Kidney capillary endothelial cell (primary cell): ENCODE measurements at regions not wholly inside any gene's neighbourhood (a gene's known extent, or its start where the extent isn't known, plus 50 kb on each side); places are given as distances from the start of the nearest gene placed in this dataset.
A peak's percentile ranks its signal among the peaks of the same experiment; 100 is the strongest.

ENCODE experiments used
- DNase-seq: peaks from one replicate; pipeline ENCODE4 v3.0.0-alpha.2; 2018; ENCODE audit warnings: low spot score

DNA sequence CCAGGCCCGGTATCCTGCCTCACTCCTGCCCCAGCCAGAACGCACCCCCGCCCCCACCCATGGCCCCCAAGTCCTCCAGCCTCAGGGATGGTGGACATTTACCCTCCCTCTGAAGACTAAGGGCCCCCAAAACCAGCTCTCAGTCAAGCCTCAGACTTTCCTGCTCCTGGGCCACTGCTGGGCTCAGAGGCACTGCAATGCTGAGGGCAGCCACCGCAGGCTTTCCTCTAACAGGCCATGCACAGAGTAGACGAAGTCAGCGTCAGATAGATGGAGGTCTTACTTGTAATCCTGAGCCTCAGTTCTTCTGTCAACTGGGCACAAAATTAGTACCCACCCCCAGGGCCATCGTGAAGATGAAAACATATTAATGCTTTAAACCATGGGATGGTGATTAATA lies 92.6 kb downstream of the TTC32 start:
- no peak for DNase-seq

DNA sequence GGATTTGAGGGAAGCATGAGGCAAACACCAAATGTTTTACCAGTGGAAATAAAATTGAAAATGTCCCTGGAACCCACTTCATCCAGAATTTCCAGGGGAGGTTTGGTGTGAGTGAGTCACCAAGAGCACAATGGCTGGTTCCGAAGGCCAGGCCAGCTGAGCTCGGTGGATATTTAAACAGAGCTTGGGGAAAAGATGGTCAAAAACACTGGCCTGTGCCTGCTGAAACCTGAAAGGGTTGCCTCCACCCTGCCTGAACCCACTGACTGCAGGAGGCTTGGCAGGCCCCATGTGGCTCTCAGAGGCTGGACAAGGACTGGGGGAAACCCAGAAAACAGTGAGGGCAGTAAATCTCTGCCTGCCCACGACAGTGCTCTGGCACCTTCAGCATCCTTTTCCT lies 93.9 kb downstream of the TTC32 start:
- DNase-seq, result no peak

GRCh38 chr2:19807346-19807745 lies 94.4 kb downstream of the TTC32 start:
- DNase-seq, result no peak

DNA sequence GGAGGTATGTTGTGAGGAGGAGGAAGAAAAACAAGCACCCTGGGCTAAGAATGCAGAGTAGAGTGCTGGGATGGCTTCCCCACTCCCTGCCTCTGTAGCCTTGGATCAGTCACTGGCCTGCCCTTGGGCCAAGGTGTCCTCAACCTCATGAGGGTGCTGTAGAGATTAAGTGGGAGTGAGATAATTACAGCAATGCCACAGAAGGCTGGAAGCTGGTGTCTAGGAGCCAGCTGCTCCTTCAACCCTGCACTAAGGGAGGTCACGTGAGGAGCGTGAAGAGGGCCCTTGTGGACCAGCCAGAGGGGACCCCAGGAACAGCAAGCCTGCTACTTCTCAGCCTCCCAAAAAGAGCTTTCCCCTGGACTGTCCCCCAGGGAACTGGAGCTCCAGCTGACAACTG lies 95.2 kb downstream of the TTC32 start:
- no peak for DNase-seq

DNA sequence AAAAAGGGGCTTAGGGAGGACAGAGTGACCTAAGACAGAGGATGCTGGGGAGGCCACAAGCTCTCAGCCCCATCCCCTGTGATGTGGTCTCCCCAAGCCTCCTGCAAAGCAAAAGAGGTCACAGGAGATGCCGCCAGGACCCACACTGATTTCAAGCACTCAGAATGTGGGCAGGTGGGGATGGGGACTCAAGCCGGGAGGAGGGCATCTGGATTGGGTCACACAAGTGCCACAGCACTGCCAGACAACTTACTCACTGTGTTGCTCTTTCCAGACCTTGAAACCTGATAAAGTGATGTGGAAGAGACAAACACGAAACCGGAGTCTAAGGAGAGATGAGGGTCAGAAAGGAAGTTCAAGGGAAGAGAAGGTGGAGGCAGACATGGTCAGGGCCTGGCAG lies 95.7 kb downstream of the TTC32 start:
- no peak for DNase-seq

- DNase-seq, result no peak
Measured at GRCh38 chr2:19805266-19805665, 96.5 kb downstream of the TTC32 start.

DNA sequence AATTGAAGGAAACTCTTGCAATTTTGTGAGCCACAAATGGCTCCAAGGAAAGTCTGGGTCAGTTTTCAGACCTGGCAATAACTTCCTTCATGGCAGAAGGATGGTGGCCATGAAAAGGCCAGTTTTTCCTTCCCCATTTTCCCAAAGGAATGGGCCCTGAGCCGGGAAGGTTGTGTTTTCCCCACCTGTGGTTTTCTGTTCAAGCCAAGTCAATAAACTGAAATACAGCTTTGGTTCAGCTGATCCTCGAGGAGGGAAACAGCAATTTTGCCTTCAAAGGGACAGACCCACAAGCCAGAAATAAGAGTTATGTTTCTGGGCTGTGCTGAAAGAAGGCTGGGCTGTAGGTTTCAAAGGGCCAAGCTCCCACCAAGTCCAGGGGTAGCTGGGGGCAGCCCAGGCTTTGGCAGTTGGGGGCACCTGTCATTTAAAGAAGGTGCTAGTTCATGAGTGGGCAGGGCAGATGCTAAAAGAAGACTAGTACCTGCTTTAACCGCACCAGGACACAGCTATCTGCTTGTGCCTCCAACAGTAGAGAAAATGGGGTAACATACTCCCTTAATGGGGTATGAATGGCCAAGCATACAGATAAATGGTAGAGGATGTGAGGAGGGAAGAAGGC lies 97.0 kb downstream of the TTC32 start:
- no peak for DNase-seq

- DNase-seq, result no peak
Measured at GRCh38 chr2:19802086-19802841, 99.5 kb downstream of the TTC32 start.

DNA sequence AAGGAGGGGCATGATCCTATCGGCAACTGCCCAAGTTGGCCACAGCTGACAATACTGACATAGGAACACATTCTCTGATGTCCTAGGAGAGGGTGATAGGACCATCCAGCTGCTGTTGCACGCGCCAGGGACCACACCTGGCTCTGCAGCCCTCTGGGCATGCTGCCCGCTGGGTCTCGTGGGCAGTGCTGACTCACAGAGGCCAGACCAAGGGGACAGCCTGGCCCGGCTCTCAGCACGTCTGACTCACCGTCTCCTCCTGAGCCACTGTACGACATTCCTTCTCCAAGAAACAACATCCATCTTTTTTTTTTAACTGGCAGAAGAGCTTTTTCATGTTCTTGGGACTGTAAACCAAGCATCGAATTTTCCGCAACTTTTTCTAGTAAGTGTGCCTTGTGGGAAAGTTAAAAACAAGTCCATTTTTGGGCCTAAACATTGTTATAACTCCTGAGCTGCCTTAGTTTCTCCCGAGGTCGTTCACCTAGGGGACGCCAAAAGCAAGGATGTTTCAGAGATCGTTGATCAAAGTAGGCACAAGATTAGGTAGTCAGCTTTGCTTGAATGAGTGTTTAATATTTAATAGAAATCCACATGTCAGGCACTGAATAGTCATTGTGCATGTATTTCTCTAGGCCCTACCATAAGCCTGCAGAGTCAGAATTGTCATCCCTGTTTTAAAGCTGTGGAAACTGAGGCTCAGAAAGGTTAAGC lies 100.3 kb downstream of the TTC32 start:
- peak; percentile 65 for DNase-seq

GRCh38 chr2:19800796-19801195 lies 101.0 kb downstream of the TTC32 start:
- DNase-seq, result no peak

DNA sequence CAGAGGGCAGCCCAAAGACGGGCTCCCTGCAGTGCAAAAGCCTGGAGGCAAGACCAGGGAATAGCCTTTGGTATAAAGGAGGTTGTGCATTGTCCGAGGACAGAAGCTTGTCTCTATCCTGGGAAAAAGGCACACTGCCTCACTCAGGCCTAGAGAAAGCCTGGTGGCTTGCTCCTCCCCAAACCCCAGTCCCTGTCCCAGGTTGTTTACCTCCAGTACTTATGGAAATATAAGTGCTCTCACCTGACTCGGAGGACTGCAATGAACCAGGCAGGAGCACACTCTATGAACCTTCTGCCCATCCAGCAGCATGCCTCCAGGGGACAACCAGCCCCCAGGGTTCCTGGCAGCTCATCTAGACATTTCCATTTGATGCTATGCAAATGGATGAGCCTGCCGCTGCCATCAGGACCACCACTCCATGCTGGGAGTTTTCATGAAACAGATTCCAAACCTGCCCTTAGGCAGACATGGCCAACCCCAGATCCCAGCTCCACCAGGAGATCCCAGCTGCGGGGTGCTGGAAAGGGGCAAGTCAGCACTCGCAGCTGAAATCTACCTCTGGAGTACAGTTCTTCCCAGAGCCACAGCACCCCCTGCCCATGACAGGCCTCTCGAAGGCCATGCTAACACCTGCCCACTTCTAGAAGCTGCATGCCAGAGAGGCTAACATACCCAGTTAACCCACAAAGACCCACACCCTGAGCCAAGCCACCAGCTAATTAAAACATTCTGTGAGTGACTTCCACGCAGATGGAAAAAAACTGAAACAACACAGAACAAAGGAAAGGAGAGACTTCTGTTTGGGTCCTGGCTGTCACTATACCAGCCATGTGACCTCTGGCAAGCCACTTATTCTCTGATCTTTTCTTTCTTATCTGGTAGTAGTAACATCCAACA lies 101.7 kb downstream of the TTC32 start:
- no peak for DNase-seq

GRCh38 chr2:19797871-19798270 lies 103.9 kb downstream of the TTC32 start:
- DNase-seq, result no peak

DNA sequence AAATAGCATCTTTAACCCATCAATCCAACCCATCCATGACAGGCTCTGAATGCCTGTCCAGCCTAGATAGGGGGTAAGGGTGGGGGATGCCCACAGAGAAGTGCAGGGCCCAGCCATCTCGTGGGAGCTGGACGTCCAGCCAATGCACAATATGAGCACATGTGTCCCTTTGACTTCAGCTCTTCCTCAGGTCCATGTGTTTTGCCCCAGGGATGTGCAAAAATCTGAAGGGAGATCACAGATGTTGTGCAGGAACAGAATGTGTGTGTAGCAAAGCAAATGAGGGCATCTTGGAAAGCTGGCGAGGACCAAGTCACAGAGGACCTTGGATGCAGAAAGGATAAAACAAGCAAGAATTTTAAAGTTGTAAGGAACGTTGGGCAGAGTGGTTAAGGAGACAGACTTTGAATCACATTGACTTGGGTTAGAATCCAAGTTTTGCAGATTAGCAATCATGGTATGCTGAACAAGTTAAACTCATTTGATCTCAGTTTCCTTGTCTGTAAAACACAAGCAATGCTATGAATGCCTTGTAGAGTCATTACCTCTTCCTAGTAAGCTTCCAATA lies 104.5 kb downstream of the TTC32 start:
- no peak for DNase-seq

DNA sequence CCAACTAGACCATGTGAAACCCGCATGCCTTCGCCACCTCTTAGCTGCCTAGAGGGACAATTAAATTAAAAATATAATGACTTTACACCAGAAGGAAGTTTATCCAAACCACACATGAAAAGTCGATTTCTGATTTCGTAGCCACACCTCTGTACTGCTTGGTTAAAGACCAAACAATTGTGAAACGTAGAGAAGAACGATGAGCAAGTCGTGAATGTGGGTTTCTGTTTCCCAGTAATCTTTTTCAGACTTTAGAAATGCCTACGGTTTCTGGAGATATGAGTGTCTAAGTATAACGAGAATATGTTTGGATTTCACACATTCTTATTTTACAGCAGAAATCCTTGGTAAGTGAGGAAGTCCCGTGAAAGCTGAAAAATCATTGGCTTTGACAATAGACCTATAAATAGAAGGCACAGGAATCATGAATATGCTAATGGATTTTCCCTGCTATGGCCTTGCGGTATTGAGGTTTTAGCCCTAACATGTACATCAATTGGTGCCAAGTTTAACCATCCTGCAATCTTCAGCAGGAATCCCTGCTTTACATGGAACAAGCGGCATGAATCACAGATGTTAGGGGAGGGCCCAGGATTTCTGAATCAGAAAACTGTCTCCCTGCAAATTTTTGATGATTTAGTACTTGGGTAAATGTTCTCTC lies 105.6 kb downstream of the TTC32 start:
- no peak for DNase-seq

DNA sequence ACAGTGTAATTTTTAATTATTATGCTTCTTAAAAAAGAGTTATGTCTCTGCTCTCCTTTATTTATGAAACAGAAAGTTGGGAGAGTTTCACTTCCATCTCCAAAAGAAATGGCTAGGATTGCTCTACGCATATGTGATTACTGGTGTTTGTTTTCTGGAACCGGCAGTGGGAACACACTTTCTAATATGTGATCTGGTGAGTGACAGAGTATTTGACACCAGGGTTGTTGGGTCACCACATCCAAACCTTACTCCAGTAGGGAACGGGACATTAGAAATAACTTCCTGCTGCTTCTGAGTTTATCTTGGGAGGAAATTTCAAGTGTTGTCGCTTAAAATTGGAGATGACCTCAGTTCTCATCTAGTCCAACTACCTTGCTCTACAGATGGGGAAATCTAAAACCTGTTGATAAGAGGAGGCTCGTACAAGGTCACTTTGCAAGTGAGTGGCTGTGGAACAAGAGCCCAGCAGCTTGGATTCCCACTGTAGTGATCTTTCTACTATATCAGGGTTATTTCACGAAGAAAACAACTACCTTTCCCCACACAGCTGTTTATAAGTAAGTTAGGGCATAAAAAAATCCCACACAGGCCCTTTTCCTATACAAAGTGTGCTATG lies 108.5 kb downstream of the TTC32 start:
- no peak for DNase-seq

DNA sequence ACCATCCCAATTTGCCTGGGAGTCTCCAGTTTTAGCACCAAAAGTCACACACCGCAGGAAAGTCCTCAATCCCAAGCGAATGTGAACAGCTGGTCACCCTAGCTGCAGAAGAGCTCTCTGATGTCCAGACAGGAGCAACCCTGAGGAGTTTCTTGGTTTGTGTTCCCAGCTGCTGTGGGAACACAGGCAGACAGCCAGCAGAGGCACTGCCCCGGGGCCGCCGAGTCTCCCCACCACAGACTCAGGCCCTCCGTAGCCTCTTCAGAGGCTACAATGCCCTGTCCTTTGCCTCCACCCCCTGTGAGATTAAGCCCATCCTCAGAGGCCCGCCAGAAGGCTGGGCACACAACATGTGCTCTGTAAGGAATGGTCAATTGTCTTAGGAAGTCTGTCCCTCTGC lies 111.5 kb downstream of the TTC32 start:
- no peak for DNase-seq

DNA sequence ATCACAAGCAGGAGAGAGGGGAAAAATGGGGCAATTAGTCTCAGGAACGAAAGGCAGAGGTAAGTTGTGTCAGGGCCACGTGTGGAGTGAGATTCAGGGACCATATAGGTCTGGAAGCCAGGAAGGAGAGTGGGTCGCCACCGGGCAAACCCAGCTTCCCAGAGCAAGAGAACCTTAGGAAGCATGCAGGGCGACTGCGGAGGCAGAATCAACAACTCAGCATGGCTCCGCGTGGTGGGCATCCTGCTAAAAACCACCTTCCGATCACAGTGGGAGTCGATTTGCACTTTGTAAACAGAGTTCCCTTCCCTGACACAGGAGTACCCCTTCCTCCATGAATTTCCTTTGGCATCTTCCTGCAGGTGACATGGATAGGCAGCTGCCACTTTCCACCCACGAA lies 114.6 kb downstream of the TTC32 start:
- no peak for DNase-seq

DNA sequence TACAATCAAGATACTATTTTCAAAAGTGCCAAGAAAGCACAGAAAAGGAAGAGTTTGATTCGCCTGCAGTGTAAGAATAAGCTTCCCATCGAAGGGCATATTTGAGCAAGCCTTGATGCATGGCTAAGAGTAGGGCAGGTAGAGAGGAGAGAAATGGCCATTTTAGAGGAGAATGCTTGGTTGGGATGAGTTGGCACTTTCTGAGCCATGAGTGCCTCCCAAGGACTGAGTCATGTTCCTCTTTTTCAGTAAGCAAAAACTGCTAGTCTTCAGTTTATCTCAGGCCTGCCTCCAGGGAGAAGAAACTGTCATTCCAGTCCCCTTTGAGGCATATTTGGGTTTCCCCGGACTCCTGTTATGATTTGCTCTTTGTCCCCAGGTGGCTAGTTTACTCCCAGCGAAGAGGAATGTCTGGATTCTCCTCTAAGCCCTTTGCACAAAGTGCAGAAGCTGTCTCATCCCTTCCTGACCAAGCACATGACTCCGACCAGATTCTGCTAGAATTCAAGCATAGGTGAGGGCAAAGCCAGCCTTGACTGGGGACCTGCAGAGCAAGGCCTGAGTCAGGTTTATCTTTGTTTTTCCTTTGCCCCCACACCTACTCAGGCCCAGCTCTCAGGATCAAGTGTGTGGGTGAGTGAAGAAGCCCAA lies 115.2 kb downstream of the TTC32 start:
- DNase-seq, result no peak

DNA sequence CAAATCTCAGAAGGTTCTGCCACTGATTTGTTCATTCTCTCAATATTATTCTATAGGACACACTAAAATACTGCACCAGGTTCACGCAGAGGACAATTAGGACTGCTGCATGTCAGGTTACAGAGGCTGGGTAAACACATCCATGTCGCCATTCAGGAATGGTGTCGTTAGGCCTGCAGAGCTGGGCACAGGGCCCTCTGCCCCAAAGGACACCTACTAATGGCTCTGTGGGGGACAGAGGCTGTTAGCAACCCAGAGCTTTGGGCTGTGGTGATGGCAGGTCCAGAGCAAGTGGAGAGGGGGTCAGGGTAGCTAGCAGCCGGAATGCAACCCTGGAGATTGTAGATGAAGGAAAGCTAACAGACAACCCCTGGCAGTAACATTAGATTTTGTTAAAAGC lies 115.9 kb downstream of the TTC32 start:
- no peak for DNase-seq

GRCh38 chr2:19785447-19785846 lies 116.3 kb downstream of the TTC32 start:
- no peak for DNase-seq
